NCI-H526 treated with DMSO at 0.1 percent for 48 hours (cell line): ENCODE measurements at regions not wholly inside any gene's neighbourhood (a gene's known extent, or its start where the extent isn't known, plus 50 kb on each side); places are given as distances from the start of the nearest gene placed in this dataset.
"Not testable (repeated sequence)": the region's sequence is repeated elsewhere in the genome, so short reads cannot be mapped to it uniquely, and the experiment has no call there.

Experiments
- DNase-seq: peaks from one replicate; lab custom pipeline; 2025; lab: John Stamatoyannopoulos, UW

GRCh38 chr12:84382486-84382885 is 530.1 kb downstream of the SLC6A15 start:
- DNase-seq, result not testable (repeated sequence)

GRCh38 chr12:84376320-84376719 is 536.3 kb downstream of the SLC6A15 start:
- DNase-seq, result no peak

GRCh38 chr12:84375449-84376170 is 537.0 kb downstream of the SLC6A15 start:
- DNase-seq, result no peak

DNA sequence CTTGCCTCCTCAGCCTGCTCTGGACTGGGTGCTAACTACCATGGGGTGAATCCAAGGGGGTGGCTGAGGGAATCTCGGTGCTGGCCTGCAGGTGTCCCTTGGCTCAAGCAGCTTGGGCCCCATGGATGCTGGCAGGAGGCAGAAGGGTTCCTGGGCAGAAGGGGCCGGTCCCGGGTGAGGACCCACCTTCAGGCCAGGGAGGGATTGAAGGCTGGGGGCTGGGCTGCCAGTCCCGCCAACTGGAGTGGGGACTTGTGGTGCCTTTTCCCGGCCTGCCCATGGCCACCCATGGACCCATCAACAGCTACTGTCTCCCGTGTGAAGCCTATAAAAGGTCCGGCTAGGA is 550.1 kb downstream of the SLC6A15 start:
- no peak for DNase-seq

DNA sequence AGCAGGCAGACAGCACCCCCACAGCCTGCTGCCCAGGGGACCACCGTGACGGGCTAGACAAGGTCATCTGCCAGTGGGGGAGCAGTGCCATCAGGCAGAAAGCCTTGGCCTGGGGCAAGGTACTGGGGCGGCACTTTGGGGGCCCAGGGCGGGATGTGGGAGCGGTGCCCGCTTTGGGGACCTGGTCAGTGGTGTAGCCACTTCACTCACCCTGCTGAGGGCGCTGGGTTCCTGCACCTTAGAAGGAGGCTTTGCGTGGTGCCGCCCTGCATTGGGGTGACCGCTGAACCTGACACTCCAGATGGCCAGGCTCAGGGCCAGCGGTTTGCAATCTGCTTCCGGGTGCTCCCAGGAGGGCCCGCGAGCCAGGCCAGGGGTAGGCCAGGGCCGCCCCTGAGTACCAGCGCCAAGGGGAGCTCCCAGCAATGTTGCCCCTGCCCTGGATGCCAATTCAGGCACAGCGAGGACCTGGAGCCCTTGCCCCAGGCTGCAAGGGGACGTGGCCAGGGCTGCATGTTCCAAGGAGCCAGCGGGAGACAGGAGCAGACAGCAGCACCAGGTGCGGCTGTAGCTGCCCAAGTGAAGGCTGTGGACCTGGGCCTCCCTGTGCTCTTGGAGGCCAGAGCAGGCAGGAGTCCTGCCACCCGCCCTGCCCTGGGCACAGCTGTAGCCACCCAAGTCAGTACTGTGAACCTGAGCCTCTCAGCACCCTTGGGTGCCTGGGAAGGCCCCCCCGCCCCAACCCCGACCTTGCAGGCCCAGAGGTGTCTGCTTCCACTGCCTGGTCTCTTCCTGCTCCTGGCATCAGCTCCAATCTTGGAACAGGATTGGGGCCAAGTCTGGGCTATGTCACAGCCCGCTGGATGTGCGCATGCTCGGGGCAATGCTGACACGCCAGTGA is 550.7 kb downstream of the SLC6A15 start:
- no peak for DNase-seq

DNA sequence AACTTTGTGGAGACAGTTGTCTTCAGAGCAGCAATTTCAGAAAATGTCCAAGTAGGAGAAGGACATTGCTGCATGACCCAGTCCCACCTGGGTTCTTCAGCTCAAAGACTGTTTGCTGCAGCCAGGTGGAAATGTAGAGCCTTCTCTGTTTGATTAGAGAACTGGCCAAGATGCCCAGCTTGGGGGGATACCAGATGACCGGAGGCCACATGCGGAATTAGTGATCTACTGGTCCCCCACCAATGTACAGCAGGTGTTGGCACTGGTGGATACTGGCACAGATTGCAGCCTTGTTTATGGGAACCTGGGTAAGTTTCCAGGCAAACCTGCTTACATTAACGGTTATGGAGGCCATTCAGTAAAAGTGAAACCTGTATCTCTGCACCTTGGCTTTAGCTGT is 555.3 kb downstream of the SLC6A15 start:
- DNase-seq, result no peak

- DNase-seq, result no peak
Observed at GRCh38 chr12:84356224-84356623, 556.4 kb downstream of the SLC6A15 start.

- DNase-seq, result no peak
Observed at GRCh38 chr12:84355561-84355960, 557.0 kb downstream of the SLC6A15 start.

GRCh38 chr12:84348582-84348981 is 564.0 kb downstream of the SLC6A15 start:
- DNase-seq, result no peak

- no peak for DNase-seq
Observed at GRCh38 chr12:84341467-84342193, 571.0 kb downstream of the SLC6A15 start.

DNA sequence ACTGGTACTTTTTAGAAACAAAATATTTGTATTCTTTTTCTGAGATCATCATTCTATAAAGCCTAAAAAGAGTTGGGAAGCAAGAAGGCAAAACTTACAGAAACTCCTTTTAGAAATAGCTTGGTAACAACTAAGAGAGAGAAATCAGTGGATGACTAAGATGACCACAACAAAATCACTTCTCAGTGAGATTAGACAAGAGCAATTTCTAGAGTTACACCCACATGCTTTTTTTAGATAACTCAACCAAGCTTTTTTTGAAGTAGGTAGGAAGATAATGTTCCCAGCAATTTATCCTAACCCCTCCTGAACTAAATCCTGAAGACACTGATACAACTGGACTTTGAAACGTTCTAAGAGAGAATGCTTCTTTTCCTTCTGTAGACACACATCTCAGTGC is 576.4 kb downstream of the SLC6A15 start:
- no peak for DNase-seq

GRCh38 chr12:84329938-84330337 is 582.7 kb downstream of the SLC6A15 start:
- DNase-seq, result no peak

- no peak for DNase-seq
Observed at GRCh38 chr12:84315926-84316325, 596.7 kb downstream of the SLC6A15 start.

DNA sequence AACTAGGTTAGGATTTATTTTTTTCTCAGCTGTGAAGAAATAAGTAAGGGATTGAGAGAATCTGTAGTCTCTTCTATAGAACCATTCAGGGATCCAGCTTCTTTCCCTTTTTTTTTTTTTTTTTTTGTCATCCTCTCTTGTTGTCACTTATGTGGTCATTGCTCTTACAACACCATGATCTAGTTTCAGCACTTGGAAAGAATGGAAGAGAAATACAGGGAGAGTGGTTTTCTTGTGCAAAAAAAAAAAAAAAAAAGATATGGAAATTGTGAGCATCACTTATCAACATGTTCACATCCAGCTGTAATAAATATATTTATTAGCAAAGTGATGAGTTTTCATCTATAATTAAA is 599.3 kb downstream of the SLC6A15 start:
- DNase-seq, result no peak

- peak; percentile 36 for DNase-seq
Observed at GRCh38 chr12:84308211-84308610, 604.4 kb downstream of the SLC6A15 start.

GRCh38 chr12:84305144-84305543 is 607.5 kb downstream of the SLC6A15 start:
- DNase-seq, result no peak

DNA sequence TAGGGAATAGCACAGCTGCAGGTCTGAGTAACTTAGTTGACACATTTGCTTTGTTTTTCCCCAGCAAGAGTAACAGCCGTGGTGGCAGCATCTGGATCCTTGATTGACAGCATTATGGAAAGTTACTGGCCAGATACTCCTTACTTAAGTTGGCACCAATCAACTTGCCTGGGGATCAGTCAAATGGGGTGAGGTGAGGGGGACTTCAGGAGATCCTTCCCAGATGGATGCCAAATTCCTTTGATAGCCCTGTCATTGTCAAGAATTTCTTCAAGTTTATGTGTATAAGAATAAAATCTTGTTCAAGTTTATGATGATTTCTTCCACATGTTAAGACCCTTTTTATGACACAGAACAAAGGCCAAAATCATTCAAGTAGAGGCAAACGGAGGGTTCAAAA is 618.4 kb downstream of the SLC6A15 start:
- DNase-seq, result no peak

GRCh38 chr12:84290168-84290567 is 622.4 kb downstream of the SLC6A15 start:
- no peak for DNase-seq

- DNase-seq, result no peak
Observed at GRCh38 chr12:84277986-84278385, 634.6 kb downstream of the SLC6A15 start.

DNA sequence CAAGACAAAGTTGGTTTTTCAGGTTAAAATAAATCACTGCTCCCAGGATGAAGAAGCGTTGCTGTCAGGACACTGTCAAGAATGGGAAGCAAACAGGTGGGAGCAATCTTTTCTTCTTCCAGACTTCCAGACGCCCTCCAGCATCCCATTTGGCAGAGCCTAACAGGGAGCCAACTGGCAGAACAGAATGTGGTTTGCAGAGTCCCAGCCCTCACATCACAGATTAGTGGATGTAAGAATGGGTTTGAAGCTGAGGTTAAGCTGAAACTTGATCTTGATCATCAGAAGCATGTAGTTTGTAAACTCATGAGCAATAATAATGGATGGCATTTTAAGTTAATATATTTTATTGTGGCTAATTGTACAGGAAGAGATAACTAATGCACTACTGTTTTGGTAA is 636.4 kb downstream of the SLC6A15 start:
- no peak for DNase-seq

- DNase-seq, result no peak
Observed at GRCh38 chr12:84272324-84272723, 640.3 kb downstream of the SLC6A15 start.

DNA sequence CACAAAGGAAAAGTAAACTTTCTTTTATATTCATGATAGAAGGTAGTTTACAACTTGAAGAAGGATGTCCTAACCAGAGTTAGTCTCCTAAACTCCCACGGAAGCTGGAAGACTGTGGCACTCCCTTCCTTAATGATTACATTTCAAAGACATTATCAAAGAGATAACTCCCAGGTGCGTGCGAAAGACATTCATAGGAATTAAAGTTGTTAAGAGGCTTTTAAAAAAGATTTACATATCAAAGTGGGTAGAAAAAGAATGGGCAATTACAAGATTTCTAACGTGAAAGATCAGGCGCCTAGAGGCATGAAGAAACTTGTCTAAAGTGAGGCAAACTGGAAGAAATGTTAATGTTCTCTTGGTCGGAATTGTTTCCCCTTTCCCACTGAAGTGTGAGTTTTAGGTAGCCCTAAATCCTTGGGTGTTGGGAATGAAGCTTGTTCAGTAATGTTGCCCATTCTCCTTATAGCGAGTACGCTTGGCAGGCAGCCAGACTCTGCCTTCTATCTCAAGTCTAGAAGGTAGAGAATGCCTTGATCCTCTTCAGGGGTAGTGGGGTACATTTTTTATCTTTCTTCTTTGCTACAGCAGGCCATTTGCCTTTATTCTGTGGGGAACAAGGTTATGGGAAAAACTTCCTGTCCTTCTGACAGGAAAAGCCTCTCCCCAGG is 642.0 kb downstream of the SLC6A15 start:
- no peak for DNase-seq
